A673 (cell line): ENCODE measurements at regions not wholly inside any gene's neighbourhood (a gene's known extent, or its start where the extent isn't known, plus 50 kb on each side); places are given as distances from the start of the nearest gene placed in this dataset.

ENCODE experiments used
- BruUV-seq: library from RNA; stranded (reverse); fragments of 400-500 nt; replicated peaks from 2 replicates; lab custom pipeline; 2021; lab: Mats Ljungman, UMichigan
- CTCF ChIA-PET: fragments of 300-600 bp; sonication (Branson Sonifier 250); formaldehyde crosslinking; loops from one replicate; lab custom pipeline; 2022; ENCODE audit warnings: antibody characterized with exemption; lab: Charles Lee
- POLR2A ChIA-PET: fragments of 300-600 bp; sonication (Branson Sonifier 250); formaldehyde crosslinking; loops from one replicate; lab custom pipeline; 2022; ENCODE audit warnings: antibody characterized with exemption; ENCODE audit not compliant: low non-redundant PET; lab: Charles Lee
- DNase-seq: peaks from one replicate; pipeline ENCODE4 v3.0.0-alpha.2; 2015; ENCODE audit warnings: low spot score
- H3K27ac ChIP-seq: fragments of 200-600 bp; sonication (generic); 2 replicates; pipeline ENCODE4 v1.5.1; 2016; ENCODE audit warnings: mixed run types, low read depth, mild to moderate bottlenecking, mixed read lengths, antibody characterized with exemption, low read length; ENCODE audit not compliant: poor library complexity, severe bottlenecking
- H3K27me3 ChIP-seq: fragments of 200-600 bp; sonication (generic); replicated peaks from 2 replicates; pipeline ENCODE4 v1.6.1; 2017; ENCODE audit warnings: mixed run types, low read depth, mild to moderate bottlenecking, mixed read lengths, antibody characterized with exemption, low read length; ENCODE audit not compliant: insufficient read depth, poor library complexity
- H3K36me3 ChIP-seq: fragments of 200-600 bp; sonication (generic); 2 replicates; pipeline ENCODE4 v1.6.1; 2016; ENCODE audit warnings: mixed run types, mild to moderate bottlenecking, mixed read lengths, antibody characterized with exemption, low read length; ENCODE audit not compliant: insufficient read depth, poor library complexity, severe bottlenecking
- H3K4me1 ChIP-seq: fragments of 200-600 bp; sonication (generic); 2 replicates; pipeline ENCODE4 v1.6.1; 2017; ENCODE audit warnings: mixed run types, mild to moderate bottlenecking, mixed read lengths, antibody characterized with exemption, low read length; ENCODE audit not compliant: insufficient read depth, poor library complexity, severe bottlenecking
- H3K4me3 ChIP-seq: fragments of 200-600 bp; sonication (generic); 2 replicates; pipeline ENCODE4 v1.5.1; 2016; ENCODE audit warnings: low read depth, mixed run types, mild to moderate bottlenecking, mixed read lengths, low read length; ENCODE audit not compliant: poor library complexity, severe bottlenecking
- H3K9me3 ChIP-seq: fragments of 200-600 bp; sonication (generic); 2 replicates; pipeline ENCODE4 v1.6.1; 2016; ENCODE audit warnings: mixed run types, low read depth, mild to moderate bottlenecking, mixed read lengths, antibody characterized with exemption, low read length; ENCODE audit not compliant: poor library complexity, severe bottlenecking
- EZH2 ChIP-seq: fragments of 200-600 bp; sonication (generic); IDR thresholded peaks from 2 replicates; pipeline ENCODE4 v1.6.1; 2017; ENCODE audit warnings: borderline replicate concordance, low read depth, mild to moderate bottlenecking, mixed read lengths, antibody characterized with exemption, low read length; ENCODE audit not compliant: poor library complexity, severe bottlenecking
- intact Hi-C: fragments of 100-400 bp; cut with micrococcal nuclease; formaldehyde crosslinking; loops from one replicate; pipeline ENCODE4 v1.10.0; 2022; ENCODE audit not compliant: unreplicated experiment
- TF ChIP-seq, protein P1 (sequence below): fragments of 300-800, 200-600 bp; sonication (generic); conservative IDR thresholded peaks from 2 replicates; pipeline ENCODE4 v1.5.1; 2017; ENCODE audit warnings: low read depth, mild to moderate bottlenecking, antibody characterized with exemption, low read length, moderate library complexity, mixed read lengths

DNA sequence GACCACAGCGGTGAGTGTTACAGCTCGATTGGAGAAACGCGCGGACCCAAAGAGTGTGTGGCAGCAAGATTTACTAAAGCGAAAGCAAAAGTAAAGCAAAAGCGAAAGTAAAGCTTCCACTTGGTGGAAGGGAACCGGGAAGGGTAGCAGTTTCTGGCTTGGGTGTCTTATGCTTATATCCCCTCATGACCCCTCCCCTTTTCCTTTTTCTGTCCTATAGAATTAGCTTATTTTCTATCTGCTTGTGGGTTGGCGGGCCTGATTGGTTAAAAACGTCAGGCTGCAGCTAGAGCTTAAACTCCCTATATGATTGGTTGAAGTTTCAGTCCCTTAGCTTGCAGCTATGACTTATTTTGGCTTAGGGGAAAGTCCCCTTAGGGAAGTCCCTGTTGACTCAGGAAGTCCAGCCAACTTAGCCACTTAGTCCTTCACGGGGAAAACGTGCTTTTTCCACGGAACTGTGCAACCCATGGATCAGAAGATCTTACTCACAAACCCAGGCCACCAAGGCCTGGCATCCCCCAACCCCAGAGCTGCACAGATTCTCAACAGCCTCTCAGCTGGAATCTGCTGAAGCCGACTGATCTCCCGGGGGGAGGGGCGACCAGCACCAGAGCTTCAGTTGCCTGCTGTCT is 114.2 kb upstream of the ADAMTS16 start:
- BruUV-seq: no TSS peak
- Histone ChIP-seq H3K27ac (no peak overlapping the region), H3K4me3 (no peak overlapping the region), H3K9me3 (no peaks in the 10 kb centered on the region), H3K4me1 (no peaks in the 10 kb centered on the region), H3K27me3 (no peaks in the 10 kb centered on the region), H3K36me3 (no peaks in the 10 kb centered on the region)
- POLR2A ChIA-PET: no interaction called here
- intact Hi-C loops: no loop called here
- TF ChIP-seq, protein P1, sequence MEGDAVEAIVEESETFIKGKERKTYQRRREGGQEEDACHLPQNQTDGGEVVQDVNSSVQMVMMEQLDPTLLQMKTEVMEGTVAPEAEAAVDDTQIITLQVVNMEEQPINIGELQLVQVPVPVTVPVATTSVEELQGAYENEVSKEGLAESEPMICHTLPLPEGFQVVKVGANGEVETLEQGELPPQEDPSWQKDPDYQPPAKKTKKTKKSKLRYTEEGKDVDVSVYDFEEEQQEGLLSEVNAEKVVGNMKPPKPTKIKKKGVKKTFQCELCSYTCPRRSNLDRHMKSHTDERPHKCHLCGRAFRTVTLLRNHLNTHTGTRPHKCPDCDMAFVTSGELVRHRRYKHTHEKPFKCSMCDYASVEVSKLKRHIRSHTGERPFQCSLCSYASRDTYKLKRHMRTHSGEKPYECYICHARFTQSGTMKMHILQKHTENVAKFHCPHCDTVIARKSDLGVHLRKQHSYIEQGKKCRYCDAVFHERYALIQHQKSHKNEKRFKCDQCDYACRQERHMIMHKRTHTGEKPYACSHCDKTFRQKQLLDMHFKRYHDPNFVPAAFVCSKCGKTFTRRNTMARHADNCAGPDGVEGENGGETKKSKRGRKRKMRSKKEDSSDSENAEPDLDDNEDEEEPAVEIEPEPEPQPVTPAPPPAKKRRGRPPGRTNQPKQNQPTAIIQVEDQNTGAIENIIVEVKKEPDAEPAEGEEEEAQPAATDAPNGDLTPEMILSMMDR: no peak
- TF ChIP-seq EZH2: no peak
- CTCF ChIA-PET: no interaction called here
- DNase-seq: peak; percentile 3

DNA sequence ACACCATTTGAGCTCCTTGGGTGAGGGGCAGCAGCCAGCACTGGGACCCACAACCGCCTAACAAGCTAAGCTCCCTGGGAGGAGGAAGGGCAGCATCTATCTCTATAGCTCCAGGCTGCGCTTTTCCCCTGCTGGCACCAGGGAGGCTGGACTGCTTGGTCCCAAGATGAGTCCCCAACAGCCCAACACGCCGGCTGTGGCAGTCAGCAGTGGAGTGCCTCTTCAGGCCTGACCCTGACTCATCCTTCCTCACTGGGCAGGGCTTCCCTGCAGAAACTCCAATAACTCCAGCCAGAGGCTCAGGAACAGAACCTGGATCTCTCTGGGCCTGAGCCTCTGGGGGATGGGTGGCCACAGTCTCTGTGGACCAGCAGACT is 113.7 kb upstream of the ADAMTS16 start:
- TF ChIP-seq, protein P1: no peak
- no peak for TF ChIP-seq EZH2
- Histone ChIP-seq H3K9me3 (no peaks in the 10 kb centered on the region), H3K4me3 (no peak overlapping the region), H3K27me3 (no peaks in the 10 kb centered on the region), H3K36me3 (no peaks in the 10 kb centered on the region), H3K4me1 (no peaks in the 10 kb centered on the region), H3K27ac (no peak overlapping the region)
- CTCF ChIA-PET: no interaction called here
- no TSS peak for BruUV-seq
- POLR2A ChIA-PET: no interaction called here
- intact Hi-C loops: no loop called here
- DNase-seq: no peak

DNA sequence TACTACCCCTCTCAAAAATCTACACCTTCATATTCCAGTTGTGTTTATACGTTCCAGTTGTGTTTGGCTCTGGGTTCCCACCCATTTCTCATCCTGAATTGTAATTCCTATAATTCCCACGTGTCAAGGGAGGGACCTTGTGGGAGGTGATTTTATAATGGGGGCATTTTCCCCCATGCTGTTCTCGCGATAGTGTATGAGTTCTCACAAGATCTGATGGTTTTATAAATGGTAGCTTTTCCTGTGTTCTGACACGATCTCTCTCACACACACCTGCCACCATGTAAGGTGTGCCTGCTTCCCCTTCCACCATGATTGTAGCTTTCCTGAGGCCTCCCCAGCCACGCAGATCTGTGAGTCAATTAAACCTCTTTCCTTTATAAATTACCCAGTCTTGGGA is 108.5 kb upstream of the ADAMTS16 start:
- intact Hi-C loops: no loop called here
- no peak for DNase-seq
- Histone ChIP-seq H3K27ac (no peak overlapping the region), H3K36me3 (no peaks in the 10 kb centered on the region), H3K4me1 (no peaks in the 10 kb centered on the region), H3K4me3 (no peak overlapping the region), H3K9me3 (no peaks in the 10 kb centered on the region), H3K27me3 (no peaks in the 10 kb centered on the region)
- no TSS peak for BruUV-seq
- POLR2A ChIA-PET: no interaction called here
- no peak for TF ChIP-seq EZH2
- CTCF ChIA-PET: no interaction called here

DNA sequence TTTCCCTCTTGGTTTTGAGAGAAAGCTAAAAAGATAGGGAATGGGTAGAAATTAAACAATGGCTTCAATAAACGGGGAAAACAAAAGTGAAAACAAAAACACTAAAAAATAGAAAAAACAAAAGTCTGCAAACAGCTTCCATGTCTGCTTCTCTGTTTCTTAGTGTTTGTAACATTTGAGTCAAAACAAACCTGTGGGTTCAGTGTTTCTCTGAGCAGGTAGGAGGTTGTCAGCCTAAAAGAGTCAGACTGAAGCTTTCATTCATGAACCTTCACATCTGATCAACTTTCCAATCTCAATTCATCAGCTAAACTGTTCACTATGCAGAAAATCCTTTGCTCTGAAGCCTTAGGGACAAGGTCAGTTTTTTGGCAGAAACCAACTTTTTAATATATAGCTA is 102.5 kb upstream of the ADAMTS16 start:
- TF ChIP-seq, protein P1: no peak
- no peak for TF ChIP-seq EZH2
- BruUV-seq: no TSS peak
- intact Hi-C loops: no loop called here
- POLR2A ChIA-PET: no interaction called here
- DNase-seq: no peak
- CTCF ChIA-PET: no interaction called here
- Histone ChIP-seq H3K36me3 (no peaks in the 10 kb centered on the region), H3K4me1 (no peaks in the 10 kb centered on the region), H3K27ac (no peak overlapping the region), H3K27me3 (peaks cover 33% of the 10 kb centered on the region), H3K4me3 (no peak overlapping the region), H3K9me3 (no peaks in the 10 kb centered on the region)
